Activated CD4-positive, alpha-beta T cell treated with anti-CD3 and anti-CD28 coated beads, Interleukin-2, amount 10 ng/mL, durations not matched to agents 7 days and 5 days (primary cell): ENCODE measurements at regions not wholly inside any gene's neighbourhood (a gene's known extent, or its start where the extent isn't known, plus 50 kb on each side); places are given as distances from the start of the nearest gene placed in this dataset.
A peak's percentile ranks its signal among the peaks of the same experiment; 100 is the strongest.

Source experiments
- CTCF ChIA-PET: fragments of 350-600 bp; sonication (Branson Sonifier 250); formaldehyde crosslinking; loops from one replicate; lab custom pipeline; 2021; ENCODE audit warnings: antibody characterized with exemption; lab: Charles Lee
- POLR2A ChIA-PET: fragments of 350-600 bp; sonication (Branson Sonifier 250); formaldehyde crosslinking; loops from one replicate; lab custom pipeline; 2021; ENCODE audit warnings: antibody characterized with exemption; lab: Charles Lee
- DNase-seq: peaks from one replicate; pipeline ENCODE4 v3.0.0-alpha.2; 2020
- H3K27ac Mint-ChIP-seq: one replicate; pipeline ENCODE4 v1.8.0; 2021; ENCODE audit warnings: mild to moderate bottlenecking, moderate library complexity, mixed read lengths
- H3K27me3 Mint-ChIP-seq: one replicate; pipeline ENCODE4 v1.8.0; 2021; ENCODE audit warnings: mixed read lengths
- H3K36me3 Mint-ChIP-seq: one replicate; pipeline ENCODE4 v1.8.0; 2021; ENCODE audit warnings: low read depth, mixed read lengths
- H3K4me1 Mint-ChIP-seq: one replicate; pipeline ENCODE4 v1.8.0; 2021; ENCODE audit warnings: mixed read lengths
- H3K4me3 Mint-ChIP-seq: one replicate; pipeline ENCODE4 v1.8.0; 2021; ENCODE audit warnings: mild to moderate bottlenecking, moderate library complexity, mixed read lengths
- H3K9me3 Mint-ChIP-seq: one replicate; pipeline ENCODE4 v1.8.0; 2021; ENCODE audit warnings: mixed read lengths

DNA sequence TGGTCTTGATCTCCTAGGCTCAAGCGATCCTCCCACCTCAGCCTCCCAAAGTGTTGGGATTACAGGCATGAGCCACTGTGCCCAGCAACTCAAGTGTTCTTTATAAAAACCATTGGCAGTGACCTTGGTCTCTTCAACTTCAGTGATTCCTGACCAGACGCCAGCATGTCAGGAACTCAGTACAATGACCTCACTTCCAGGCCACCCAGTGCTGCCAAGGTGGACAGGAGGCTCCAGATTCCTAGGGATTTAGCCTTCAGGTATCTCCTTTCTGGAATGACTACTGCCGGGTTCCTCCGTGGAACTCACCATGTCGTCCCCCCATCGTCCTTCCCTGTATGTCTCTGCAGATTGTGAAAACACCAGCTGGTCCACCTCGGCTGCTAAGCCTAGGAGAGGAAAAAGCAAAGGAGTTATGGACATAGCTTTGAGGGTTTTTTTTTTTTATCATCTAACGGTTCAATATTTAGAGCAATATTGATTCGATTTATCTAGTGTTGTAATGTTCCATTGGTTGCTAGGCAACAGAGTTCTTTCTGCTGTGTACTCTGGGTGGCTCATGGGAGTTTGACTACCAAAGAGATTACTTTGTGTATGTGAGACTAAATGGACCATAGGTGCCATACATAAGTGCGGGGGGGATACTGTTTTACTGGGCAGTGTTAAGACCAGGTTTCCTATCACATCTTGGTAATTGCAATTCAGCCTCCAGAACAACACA lies 425.8 kb upstream of the AUTS2 start:
- no peaks in the 10 kb centered on the region for H3K4me1 Mint-ChIP-seq
- H3K27me3 Mint-ChIP-seq, result no peaks in the 10 kb centered on the region
- POLR2A ChIA-PET, result no interaction called here
- DNase-seq, result no peak
- H3K27ac Mint-ChIP-seq, result no peak overlapping the region
- no peak overlapping the region for H3K4me3 Mint-ChIP-seq
- CTCF ChIA-PET, result interaction anchor here (0.6 kb wide), 1 partner anchor 192 kb away, joined by 5 read pairs; no protein-coding TSS in a partner anchor
- H3K9me3 Mint-ChIP-seq, result no peaks in the 10 kb centered on the region
- H3K36me3 Mint-ChIP-seq, result no peaks in the 10 kb centered on the region

DNA sequence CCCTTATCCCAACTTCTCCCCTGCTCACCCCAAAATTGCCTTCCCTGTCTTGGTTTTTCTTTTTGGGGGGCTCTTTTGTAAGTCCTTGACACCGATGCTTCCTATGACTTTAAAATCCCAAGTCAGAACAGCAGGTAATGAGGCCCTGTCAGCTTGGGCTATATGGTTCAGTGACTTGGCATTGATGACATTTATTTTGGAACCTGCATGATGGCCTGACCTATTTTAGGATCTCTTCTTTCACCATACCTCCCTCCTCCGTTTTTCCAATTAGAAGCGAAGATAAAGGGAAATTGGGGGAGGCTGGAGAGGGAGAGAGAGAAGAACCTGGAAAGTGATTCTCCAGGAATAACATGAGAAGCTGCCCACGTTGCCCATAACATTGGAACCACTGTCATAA lies 424.9 kb upstream of the AUTS2 start:
- H3K4me3 Mint-ChIP-seq, result no peak overlapping the region
- no peaks in the 10 kb centered on the region for H3K4me1 Mint-ChIP-seq
- H3K27me3 Mint-ChIP-seq, result no peaks in the 10 kb centered on the region

DNA sequence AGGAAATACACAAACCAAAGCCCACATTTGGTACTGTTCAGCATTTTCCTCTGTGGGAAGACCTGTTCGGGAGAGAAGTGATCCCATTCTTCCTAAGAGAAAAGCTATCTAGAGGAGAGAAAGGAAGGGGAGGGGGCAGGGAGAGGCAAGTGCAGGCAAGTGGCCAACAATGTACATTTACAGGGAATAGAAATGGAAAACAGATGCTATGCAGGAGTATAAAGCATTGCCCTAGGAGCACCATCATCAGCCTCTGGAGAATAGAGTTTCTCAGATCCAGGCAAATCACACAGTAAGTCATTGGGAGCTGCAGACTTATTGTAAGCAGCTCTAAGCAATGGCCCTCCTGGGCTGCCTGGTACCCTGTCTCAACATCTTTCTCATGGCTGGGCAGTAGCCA lies 424.4 kb upstream of the AUTS2 start:
- Mint-ChIP-seq H3K9me3 (no peaks in the 10 kb centered on the region), H3K36me3 (no peaks in the 10 kb centered on the region), H3K4me3 (no peak overlapping the region), H3K27ac (no peak overlapping the region), H3K4me1 (no peaks in the 10 kb centered on the region), H3K27me3 (no peaks in the 10 kb centered on the region)
- POLR2A ChIA-PET, result no interaction called here
- CTCF ChIA-PET, result no interaction called here
- no peak for DNase-seq

More for the DNA sequence above, 424.9 kb upstream of the AUTS2 start:
- POLR2A ChIA-PET, result no interaction called here
- Mint-ChIP-seq H3K36me3 (no peaks in the 10 kb centered on the region), H3K9me3 (no peaks in the 10 kb centered on the region), H3K27ac (no peak overlapping the region)
- DNase-seq, result no peak
- CTCF ChIA-PET, result no interaction called here

DNA sequence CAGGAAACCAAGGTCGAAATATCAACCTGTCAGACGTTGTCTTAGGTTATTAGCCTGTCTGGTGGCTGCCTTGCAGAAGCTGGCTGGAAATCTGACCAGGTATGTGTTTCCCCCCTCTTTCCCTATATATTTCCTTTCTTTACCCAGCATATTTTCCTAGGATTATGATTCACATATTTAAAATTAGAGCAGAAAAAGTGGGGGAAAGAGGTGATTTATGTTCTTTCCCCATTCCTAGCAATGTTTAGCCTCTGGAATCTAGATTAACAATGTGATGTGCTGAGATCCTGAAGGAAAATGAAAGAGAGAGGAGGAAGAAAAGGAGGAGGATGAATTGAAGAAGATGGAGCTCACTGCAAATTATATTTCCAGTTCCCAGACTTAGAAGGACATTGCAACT lies 421.4 kb upstream of the AUTS2 start:
- Mint-ChIP-seq H3K4me3 (no peak overlapping the region), H3K27ac (no peak overlapping the region), H3K4me1 (no peaks in the 10 kb centered on the region), H3K27me3 (no peaks in the 10 kb centered on the region), H3K9me3 (no peaks in the 10 kb centered on the region), H3K36me3 (no peaks in the 10 kb centered on the region)
- ChIA-PET CTCF (interaction anchor here (0.6 kb wide), 1 partner anchor 1525 kb away, joined by 3 read pairs; no protein-coding TSS in a partner anchor), POLR2A (no interaction called here)
- no peak for DNase-seq

DNA sequence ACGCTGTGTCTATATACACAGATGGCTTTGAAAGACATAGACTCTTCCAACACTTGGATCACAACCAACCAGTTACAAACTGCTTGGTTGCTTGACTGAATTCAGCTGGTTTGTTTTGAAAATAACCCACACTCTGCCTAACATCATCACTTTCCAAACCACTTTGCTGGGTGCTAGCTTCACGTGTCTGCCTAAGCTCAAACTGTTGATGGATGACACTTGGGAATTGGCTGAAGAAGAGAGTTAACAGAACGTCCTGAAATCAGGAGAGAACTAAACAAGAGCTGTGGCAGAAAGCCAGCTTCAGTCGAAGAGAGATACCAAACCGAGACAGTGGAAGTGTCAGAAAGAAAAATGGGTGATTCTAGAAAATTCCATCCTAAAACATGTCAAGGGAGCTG lies 420.8 kb upstream of the AUTS2 start:
- Mint-ChIP-seq H3K4me3 (no peak overlapping the region), H3K36me3 (peaks cover 1% of the 10 kb centered on the region), H3K27me3 (no peaks in the 10 kb centered on the region), H3K9me3 (peaks cover 1% of the 10 kb centered on the region), H3K4me1 (peaks cover 1% of the 10 kb centered on the region), H3K27ac (no peak overlapping the region)
- DNase-seq, result no peak
- ChIA-PET CTCF (no interaction called here), POLR2A (no interaction called here)

DNA sequence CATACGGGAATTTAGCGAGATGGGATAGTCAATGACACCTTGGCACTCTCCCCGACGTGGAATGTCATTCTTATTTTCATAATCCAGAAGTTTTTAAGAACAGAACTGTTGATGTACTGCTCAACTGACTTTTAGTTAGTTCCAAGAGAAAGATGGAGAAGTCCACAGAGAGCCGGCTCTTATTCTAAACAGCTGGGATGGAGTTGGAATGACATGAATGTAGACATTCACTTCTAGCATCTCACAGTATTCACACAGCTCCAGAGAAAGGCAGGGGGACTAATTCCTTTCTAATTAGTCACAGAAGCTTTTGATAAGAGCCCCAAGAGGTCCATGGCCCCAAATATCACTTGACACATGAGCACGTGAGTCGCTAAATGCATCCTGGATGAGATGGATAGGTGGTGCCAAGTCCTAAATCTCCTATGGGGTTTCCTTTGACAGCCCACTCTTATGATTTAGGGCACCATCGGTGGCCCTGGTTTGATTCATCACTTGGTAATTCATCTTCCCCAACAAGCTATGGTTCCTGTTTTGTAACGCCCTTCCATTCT lies 420.3 kb upstream of the AUTS2 start:
- DNase-seq, result no peak
- H3K9me3 Mint-ChIP-seq, result peaks cover 6% of the 10 kb centered on the region
- H3K27me3 Mint-ChIP-seq, result no peaks in the 10 kb centered on the region
- no peak overlapping the region for H3K27ac Mint-ChIP-seq
- POLR2A ChIA-PET, result no interaction called here
- peaks cover 7% of the 10 kb centered on the region for H3K4me1 Mint-ChIP-seq
- H3K4me3 Mint-ChIP-seq, result no peak overlapping the region
- H3K36me3 Mint-ChIP-seq, result peaks cover 5% of the 10 kb centered on the region
- CTCF ChIA-PET, result no interaction called here

DNA sequence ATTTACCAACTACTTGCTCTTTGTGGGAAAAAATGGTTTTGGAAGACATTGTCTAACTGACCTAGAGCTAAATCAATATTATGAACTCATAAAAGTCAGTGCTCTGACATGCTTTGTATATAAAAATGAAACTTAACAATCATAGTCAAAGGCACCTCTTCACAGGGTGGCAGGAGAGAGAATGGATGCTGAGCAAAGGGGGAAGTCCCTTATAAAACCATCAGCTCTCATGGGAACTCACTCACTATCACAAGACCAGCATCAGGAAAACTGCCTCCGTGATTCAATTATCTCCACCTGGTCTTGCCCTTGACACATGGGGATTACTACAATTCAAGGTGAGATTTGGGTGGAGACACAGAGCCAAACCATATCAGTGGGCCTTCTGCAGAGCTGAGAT lies 417.6 kb upstream of the AUTS2 start:
- CTCF ChIA-PET, result no interaction called here
- peaks cover 8% of the 10 kb centered on the region for H3K9me3 Mint-ChIP-seq
- no peak for DNase-seq
- H3K4me3 Mint-ChIP-seq, result no peak overlapping the region
- H3K36me3 Mint-ChIP-seq, result peaks cover 5% of the 10 kb centered on the region
- no peak overlapping the region for H3K27ac Mint-ChIP-seq
- H3K27me3 Mint-ChIP-seq, result no peaks in the 10 kb centered on the region
- POLR2A ChIA-PET, result no interaction called here
- H3K4me1 Mint-ChIP-seq, result peaks cover 16% of the 10 kb centered on the region

DNA sequence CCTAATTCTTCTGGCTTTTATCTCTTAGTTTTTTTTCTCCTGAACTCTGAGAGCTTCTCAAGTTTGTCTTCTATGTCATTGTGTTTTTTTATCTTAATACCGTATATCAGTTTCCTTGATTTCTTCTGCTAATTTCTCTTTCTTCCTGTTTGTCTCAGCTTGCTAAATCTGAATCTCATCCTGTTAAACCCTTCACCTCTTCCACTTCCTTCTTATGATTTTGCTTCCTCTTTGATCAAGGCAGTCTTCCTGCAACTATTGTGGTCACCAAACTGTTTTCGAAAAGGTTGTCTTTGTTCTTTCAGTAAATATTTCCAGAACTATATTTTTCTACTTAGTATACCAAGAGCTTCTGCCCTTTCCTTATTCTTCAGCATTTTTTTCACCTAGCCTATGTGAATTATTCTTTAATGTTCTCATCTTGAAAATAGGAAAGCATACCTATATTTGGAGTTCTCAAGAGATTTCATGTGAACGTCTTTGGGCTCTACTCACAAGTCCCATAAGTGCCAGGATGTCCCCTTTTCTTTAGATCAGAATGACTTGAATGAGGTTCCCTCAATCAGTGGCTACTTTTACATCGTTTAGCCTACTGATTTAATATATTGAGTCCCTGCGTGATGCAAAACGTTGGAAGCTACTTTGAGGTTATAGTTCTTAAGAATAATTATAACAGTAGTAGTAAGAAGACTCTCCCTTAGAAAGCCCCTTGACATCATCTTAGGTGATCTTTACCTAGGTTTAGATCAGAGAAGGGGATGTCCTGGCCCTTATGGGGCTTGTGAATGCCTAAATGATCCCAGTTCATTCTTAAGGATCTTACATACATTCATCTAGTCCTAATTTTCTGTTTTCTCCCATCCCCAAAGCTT lies 415.4 kb upstream of the AUTS2 start:
- Mint-ChIP-seq H3K4me3 (no peak overlapping the region), H3K9me3 (peaks cover 15% of the 10 kb centered on the region), H3K27me3 (no peaks in the 10 kb centered on the region), H3K36me3 (peaks cover 5% of the 10 kb centered on the region), H3K4me1 (peaks cover 16% of the 10 kb centered on the region), H3K27ac (peak overlapping the region; percentile 46)
- CTCF ChIA-PET, result no interaction called here
- POLR2A ChIA-PET, result no interaction called here
- no peak for DNase-seq

DNA sequence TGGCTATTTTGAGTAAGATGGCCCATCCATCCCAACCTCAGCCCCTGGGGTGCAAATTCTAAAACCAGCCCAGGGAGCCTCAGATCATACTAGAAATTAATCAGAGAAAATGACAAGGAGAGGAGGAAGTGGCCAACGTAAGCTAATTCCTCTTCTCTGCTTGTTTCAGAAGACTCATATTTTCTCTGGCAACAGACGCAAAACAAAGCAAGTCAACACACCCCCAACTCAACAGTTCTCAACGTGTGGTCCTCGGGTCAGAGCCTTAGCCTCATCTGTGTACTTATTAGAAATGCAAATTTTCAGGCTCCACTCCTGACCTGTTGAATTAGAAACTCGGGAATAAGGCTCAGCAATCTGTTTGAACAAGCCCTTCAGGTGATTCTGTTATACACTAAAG lies 413.9 kb upstream of the AUTS2 start:
- no peak overlapping the region for H3K4me3 Mint-ChIP-seq
- peaks cover 5% of the 10 kb centered on the region for H3K36me3 Mint-ChIP-seq
- H3K27me3 Mint-ChIP-seq, result no peaks in the 10 kb centered on the region
- peaks cover 18% of the 10 kb centered on the region for H3K9me3 Mint-ChIP-seq
- peak overlapping the region; percentile 58 for H3K27ac Mint-ChIP-seq
- H3K4me1 Mint-ChIP-seq, result peaks cover 16% of the 10 kb centered on the region
- ChIA-PET POLR2A (no interaction called here), CTCF (no interaction called here)
- no peak for DNase-seq

DNA sequence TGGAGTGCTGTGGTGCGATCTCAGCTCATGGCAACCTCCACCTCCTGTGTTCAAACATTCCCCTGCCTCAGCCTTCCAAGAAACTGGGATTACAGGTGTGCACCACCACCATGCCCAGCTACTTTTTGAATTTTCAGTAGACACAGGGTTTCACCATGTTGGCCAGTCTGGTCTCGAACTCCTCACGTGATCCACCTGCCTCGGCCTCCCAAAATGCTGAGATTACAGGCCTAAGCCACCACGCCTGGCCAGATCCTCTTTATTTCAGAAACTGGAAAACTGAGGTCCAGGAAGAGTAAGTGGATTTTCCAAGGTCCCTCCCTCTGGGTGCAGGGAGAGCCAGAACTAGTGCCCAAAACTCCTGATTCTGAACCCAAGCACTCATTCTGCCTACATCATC lies 413.1 kb upstream of the AUTS2 start:
- peaks cover 5% of the 10 kb centered on the region for H3K36me3 Mint-ChIP-seq
- no peaks in the 10 kb centered on the region for H3K27me3 Mint-ChIP-seq
- ChIA-PET POLR2A (no interaction called here), CTCF (no interaction called here)
- H3K4me1 Mint-ChIP-seq, result peaks cover 16% of the 10 kb centered on the region
- DNase-seq, result no peak
- no peak overlapping the region for H3K27ac Mint-ChIP-seq
- H3K4me3 Mint-ChIP-seq, result no peak overlapping the region
- H3K9me3 Mint-ChIP-seq, result peaks cover 18% of the 10 kb centered on the region

DNA sequence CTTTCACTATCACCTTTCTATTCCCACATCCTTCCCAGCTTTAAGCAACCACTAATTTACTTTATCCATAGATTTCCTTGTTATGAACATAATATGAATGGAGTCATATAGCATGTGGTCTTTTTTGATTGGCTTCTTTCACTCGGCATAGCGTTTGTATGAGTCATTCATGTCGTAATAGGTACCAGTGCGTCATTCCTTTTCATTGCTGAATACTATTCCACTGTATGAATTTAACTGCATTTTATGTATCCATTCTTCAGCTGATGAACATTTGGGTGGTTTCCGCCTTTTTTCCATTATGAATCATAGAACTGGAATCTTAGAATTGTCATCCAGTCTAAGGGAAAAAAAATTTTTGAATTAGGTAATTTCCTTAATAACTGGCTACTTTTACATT lies 411.3 kb upstream of the AUTS2 start:
- Mint-ChIP-seq H3K27me3 (no peaks in the 10 kb centered on the region), H3K36me3 (peaks cover 5% of the 10 kb centered on the region), H3K4me1 (peaks cover 16% of the 10 kb centered on the region), H3K9me3 (peaks cover 20% of the 10 kb centered on the region), H3K27ac (no peak overlapping the region), H3K4me3 (no peak overlapping the region)
- POLR2A ChIA-PET, result no interaction called here
- no peak for DNase-seq
- CTCF ChIA-PET, result no interaction called here

DNA sequence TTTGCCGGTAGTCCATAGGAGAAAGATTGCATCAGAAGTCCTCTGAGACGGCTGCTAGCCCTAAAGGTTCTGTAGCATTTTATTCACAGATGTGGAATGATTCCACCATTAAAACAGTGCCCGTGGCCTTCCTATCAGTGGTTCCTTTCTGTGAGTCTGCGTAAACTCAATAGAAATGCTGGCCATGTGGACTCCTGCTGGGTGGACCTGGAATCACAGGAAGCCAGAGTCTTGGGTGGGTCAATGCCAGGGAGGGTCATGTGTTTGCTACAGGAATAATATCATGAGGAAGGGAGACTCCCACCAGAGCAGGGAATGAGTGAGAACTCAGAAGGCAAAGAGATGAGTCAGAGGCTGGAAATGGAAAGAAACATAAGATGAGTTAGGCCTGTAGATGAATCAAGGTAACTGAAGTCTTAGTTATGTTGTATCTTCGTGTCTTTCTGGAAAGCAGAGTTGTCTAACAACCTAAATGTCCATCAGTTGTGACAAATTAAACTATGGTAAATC lies 410.4 kb upstream of the AUTS2 start:
- DNase-seq, result no peak
- CTCF ChIA-PET, result no interaction called here
- POLR2A ChIA-PET, result no interaction called here
- Mint-ChIP-seq H3K36me3 (no peaks in the 10 kb centered on the region), H3K27me3 (no peaks in the 10 kb centered on the region), H3K4me3 (no peak overlapping the region), H3K4me1 (peaks cover 11% of the 10 kb centered on the region), H3K9me3 (peaks cover 14% of the 10 kb centered on the region), H3K27ac (no peak overlapping the region)

DNA sequence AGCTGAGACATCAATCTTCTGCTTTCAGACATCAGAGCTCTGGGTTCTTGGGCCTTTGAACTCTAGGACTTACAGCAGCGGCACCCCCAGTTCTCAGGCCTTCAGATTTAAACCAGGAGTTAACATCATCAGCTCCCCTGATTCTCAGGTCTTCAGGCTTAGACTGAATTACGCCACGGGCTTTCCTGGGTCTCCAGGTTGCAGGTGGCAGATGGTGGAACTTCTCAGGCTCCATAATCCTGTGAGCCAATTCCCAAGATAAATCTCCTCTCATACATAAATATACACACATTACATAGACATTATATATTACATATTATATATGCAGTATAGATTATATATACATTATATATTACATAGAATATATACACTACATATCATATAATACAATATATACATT lies 408.9 kb upstream of the AUTS2 start:
- Mint-ChIP-seq H3K27ac (no peak overlapping the region), H3K9me3 (peaks cover 20% of the 10 kb centered on the region), H3K36me3 (no peaks in the 10 kb centered on the region), H3K27me3 (no peaks in the 10 kb centered on the region), H3K4me1 (peaks cover 2% of the 10 kb centered on the region), H3K4me3 (no peak overlapping the region)
- no peak for DNase-seq
- ChIA-PET POLR2A (no interaction called here), CTCF (no interaction called here)
